WTC11 (cell line): ENCODE measurements at regions not wholly inside any gene's neighbourhood (a gene's known extent, or its start where the extent isn't known, plus 50 kb on each side); places are given as distances from the start of the nearest gene placed in this dataset.

ENCODE experiments used
- ATAC-seq: fragments of 200-7000 bp; cut with Tn5 transposase; 2 replicates; pipeline ENCODE4 v1.10.0; 2021; ENCODE audit warnings: mild to moderate bottlenecking, moderate library complexity
- CTCF ChIA-PET: fragments of 300-600 bp; sonication (Branson Sonifier 250); formaldehyde crosslinking; loops from one replicate; lab custom pipeline; 2021; ENCODE audit warnings: antibody characterized with exemption; lab: Charles Lee
- POLR2A ChIA-PET: fragments of 350-600 bp; sonication (Branson Sonifier 250); formaldehyde crosslinking; loops from one replicate; lab custom pipeline; 2021; ENCODE audit warnings: antibody characterized with exemption; lab: Charles Lee
- DNase-seq: peaks from one replicate; pipeline ENCODE4 v3.0.0; 2021; ENCODE audit warnings: low spot score
- H3K27ac Mint-ChIP-seq: 2 replicates; pipeline ENCODE4 v1.8.0; 2021; ENCODE audit warnings: mixed read lengths
- H3K27me3 Mint-ChIP-seq: 2 replicates; pipeline ENCODE4 v1.8.0; 2021; ENCODE audit warnings: low read depth, mild to moderate bottlenecking, moderate library complexity, mixed read lengths
- H3K36me3 Mint-ChIP-seq: 2 replicates; pipeline ENCODE4 v1.8.0; 2021; ENCODE audit warnings: mixed read lengths
- H3K4me1 Mint-ChIP-seq: 2 replicates; pipeline ENCODE4 v1.8.0; 2022; ENCODE audit warnings: mixed read lengths
- H3K4me3 Mint-ChIP-seq: 2 replicates; pipeline ENCODE4 v1.8.0; 2021; ENCODE audit warnings: mild to moderate bottlenecking, moderate library complexity, mixed read lengths
- H3K9me3 Mint-ChIP-seq: 2 replicates; pipeline ENCODE4 v1.8.0; 2021; ENCODE audit warnings: mixed read lengths
- FOXJ3 ChIP-seq: sonication (generic); formaldehyde crosslinking; IDR thresholded peaks from 2 replicates; pipeline ENCODE4 v1.9.0; 2021; ENCODE audit warnings: missing genetic modification reagents, mild to moderate bottlenecking, borderline replicate concordance
- MYBL2 ChIP-seq: sonication (generic); formaldehyde crosslinking; IDR thresholded peaks from 2 replicates; pipeline ENCODE4 v1.8.1; 2023; ENCODE audit warnings: mild to moderate bottlenecking, moderate library complexity, missing genetic modification reagents
- RORB ChIP-seq: fragments of 250-450 bp; sonication (Bioruptor Pico); IDR thresholded peaks from 2 replicates; pipeline ENCODE4 v1.9.0; 2021; ENCODE audit warnings: mild to moderate bottlenecking
- ZBTB21 ChIP-seq: sonication (generic); formaldehyde crosslinking; IDR thresholded peaks from 2 replicates; pipeline ENCODE4 v1.8.1; 2023; ENCODE audit warnings: mild to moderate bottlenecking, missing genetic modification reagents, borderline replicate concordance
- ZNF396 ChIP-seq: fragments of 250-450 bp; sonication (Bioruptor Pico); IDR thresholded peaks from 2 replicates; pipeline ENCODE4 v1.8.0; 2021; ENCODE audit warnings: mild to moderate bottlenecking, moderate library complexity, borderline replicate concordance
- TF ChIP-seq, protein P1 (sequence below): sonication (generic); formaldehyde crosslinking; IDR thresholded peaks from 2 replicates; pipeline ENCODE4 v1.8.0; 2022; ENCODE audit warnings: missing genetic modification reagents
- TF ChIP-seq, protein P2 (sequence below): sonication (generic); formaldehyde crosslinking; IDR thresholded peaks from 2 replicates; pipeline ENCODE4 v1.8.0; 2023; ENCODE audit warnings: mild to moderate bottlenecking, missing genetic modification reagents
- TF ChIP-seq, protein P3 (sequence below): sonication (generic); formaldehyde crosslinking; IDR thresholded peaks from 2 replicates; pipeline ENCODE4 v1.8.1; 2023; ENCODE audit warnings: mild to moderate bottlenecking, missing genetic modification reagents, moderate library complexity
- TF ChIP-seq, protein P4 (sequence below): fragments of 200-600 bp; IDR thresholded peaks from 2 replicates; pipeline ENCODE4 v1.8.0; 2022; ENCODE audit warnings: antibody characterized with exemption
- TF ChIP-seq, protein P5 (sequence below): sonication (generic); formaldehyde crosslinking; conservative IDR thresholded peaks from 2 replicates; pipeline ENCODE4 v1.8.1; 2022; ENCODE audit warnings: mild to moderate bottlenecking, missing genetic modification reagents
- TF ChIP-seq, protein P6 (sequence below): sonication (generic); formaldehyde crosslinking; IDR thresholded peaks from 2 replicates; pipeline ENCODE4 v1.8.1; 2022; ENCODE audit warnings: mild to moderate bottlenecking, moderate library complexity, missing genetic modification reagents
- TF ChIP-seq, protein P7 (sequence below): sonication (generic); formaldehyde crosslinking; IDR thresholded peaks from 2 replicates; pipeline ENCODE4 v1.8.1; 2023; ENCODE audit warnings: mild to moderate bottlenecking, missing genetic modification reagents, borderline replicate concordance
- TF ChIP-seq, protein P8 (sequence below): sonication (generic); formaldehyde crosslinking; IDR thresholded peaks from 2 replicates; pipeline ENCODE4 v1.8.0; 2022; ENCODE audit warnings: mild to moderate bottlenecking, missing genetic modification reagents
- TF ChIP-seq, protein P9 (sequence below): fragments of 250-450 bp; sonication (Bioruptor Pico); IDR thresholded peaks from 2 replicates; pipeline ENCODE4 v1.9.0; 2021; ENCODE audit warnings: mild to moderate bottlenecking

DNA sequence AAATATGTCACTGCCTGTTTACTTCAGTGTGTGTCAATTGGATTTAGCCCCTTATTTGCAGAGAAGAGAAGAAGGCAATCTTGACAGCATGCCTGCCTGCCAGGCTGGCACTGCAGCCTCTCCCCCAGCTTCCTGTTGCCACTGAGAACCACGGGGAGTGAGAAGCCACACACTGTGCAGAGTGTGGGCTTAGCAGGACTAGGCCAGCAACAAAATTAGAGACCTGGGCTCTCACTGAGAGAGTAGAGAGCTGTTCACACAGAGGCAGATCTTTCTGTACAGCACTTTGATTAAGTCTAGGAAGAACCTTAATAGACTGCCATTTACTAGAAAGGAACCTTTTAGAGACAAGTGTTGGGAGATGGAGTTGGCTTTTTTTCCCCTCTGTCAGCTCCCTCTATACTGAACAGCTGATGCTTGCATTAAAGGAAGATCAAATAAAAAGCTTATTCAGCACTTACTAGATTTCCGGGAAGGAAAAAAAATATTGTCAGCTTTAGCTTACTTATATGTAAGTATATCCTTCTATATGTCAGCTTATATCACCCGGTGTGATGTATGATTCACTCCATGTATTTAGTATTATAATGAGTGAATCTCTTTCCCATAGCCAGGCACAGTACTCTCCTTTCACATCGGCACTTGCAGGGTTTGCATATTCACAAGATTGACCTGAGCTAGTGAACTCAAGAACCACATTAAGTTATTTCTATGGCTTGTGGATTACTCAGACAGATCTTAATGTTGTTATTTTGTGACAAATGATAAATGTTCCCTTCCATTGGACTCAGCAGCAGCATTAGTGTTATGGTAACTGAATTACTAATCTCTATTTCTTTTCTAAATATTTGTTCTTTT, 851.0 kb upstream of the EPHA7 start:
- Mint-ChIP-seq H3K36me3 (no peaks in the 10 kb centered on the region), H3K4me3 (no peak overlapping the region), H3K27ac (no peak overlapping the region), H3K27me3 (no peaks in the 10 kb centered on the region), H3K9me3 (peaks cover 9% of the 10 kb centered on the region), H3K4me1 (peaks cover 13% of the 10 kb centered on the region)
- TF ChIP-seq, protein P1, sequence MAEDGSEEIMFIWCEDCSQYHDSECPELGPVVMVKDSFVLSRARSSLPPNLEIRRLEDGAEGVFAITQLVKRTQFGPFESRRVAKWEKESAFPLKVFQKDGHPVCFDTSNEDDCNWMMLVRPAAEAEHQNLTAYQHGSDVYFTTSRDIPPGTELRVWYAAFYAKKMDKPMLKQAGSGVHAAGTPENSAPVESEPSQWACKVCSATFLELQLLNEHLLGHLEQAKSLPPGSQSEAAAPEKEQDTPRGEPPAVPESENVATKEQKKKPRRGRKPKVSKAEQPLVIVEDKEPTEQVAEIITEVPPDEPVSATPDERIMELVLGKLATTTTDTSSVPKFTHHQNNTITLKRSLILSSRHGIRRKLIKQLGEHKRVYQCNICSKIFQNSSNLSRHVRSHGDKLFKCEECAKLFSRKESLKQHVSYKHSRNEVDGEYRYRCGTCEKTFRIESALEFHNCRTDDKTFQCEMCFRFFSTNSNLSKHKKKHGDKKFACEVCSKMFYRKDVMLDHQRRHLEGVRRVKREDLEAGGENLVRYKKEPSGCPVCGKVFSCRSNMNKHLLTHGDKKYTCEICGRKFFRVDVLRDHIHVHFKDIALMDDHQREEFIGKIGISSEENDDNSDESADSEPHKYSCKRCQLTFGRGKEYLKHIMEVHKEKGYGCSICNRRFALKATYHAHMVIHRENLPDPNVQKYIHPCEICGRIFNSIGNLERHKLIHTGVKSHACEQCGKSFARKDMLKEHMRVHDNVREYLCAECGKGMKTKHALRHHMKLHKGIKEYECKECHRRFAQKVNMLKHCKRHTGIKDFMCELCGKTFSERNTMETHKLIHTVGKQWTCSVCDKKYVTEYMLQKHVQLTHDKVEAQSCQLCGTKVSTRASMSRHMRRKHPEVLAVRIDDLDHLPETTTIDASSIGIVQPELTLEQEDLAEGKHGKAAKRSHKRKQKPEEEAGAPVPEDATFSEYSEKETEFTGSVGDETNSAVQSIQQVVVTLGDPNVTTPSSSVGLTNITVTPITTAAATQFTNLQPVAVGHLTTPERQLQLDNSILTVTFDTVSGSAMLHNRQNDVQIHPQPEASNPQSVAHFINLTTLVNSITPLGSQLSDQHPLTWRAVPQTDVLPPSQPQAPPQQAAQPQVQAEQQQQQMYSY (CRISPR knock-in tag) = no peak
- TF ChIP-seq FOXJ3 (no peak), ZNF396 (CRISPR knock-in tag) (no peak)
- TF ChIP-seq, protein P2, sequence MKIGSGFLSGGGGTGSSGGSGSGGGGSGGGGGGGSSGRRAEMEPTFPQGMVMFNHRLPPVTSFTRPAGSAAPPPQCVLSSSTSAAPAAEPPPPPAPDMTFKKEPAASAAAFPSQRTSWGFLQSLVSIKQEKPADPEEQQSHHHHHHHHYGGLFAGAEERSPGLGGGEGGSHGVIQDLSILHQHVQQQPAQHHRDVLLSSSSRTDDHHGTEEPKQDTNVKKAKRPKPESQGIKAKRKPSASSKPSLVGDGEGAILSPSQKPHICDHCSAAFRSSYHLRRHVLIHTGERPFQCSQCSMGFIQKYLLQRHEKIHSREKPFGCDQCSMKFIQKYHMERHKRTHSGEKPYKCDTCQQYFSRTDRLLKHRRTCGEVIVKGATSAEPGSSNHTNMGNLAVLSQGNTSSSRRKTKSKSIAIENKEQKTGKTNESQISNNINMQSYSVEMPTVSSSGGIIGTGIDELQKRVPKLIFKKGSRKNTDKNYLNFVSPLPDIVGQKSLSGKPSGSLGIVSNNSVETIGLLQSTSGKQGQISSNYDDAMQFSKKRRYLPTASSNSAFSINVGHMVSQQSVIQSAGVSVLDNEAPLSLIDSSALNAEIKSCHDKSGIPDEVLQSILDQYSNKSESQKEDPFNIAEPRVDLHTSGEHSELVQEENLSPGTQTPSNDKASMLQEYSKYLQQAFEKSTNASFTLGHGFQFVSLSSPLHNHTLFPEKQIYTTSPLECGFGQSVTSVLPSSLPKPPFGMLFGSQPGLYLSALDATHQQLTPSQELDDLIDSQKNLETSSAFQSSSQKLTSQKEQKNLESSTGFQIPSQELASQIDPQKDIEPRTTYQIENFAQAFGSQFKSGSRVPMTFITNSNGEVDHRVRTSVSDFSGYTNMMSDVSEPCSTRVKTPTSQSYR = no peak
- TF ChIP-seq, protein P3, sequence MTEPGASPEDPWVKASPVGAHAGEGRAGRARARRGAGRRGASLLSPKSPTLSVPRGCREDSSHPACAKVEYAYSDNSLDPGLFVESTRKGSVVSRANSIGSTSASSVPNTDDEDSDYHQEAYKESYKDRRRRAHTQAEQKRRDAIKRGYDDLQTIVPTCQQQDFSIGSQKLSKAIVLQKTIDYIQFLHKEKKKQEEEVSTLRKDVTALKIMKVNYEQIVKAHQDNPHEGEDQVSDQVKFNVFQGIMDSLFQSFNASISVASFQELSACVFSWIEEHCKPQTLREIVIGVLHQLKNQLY = no peak
- TF ChIP-seq, protein P4, sequence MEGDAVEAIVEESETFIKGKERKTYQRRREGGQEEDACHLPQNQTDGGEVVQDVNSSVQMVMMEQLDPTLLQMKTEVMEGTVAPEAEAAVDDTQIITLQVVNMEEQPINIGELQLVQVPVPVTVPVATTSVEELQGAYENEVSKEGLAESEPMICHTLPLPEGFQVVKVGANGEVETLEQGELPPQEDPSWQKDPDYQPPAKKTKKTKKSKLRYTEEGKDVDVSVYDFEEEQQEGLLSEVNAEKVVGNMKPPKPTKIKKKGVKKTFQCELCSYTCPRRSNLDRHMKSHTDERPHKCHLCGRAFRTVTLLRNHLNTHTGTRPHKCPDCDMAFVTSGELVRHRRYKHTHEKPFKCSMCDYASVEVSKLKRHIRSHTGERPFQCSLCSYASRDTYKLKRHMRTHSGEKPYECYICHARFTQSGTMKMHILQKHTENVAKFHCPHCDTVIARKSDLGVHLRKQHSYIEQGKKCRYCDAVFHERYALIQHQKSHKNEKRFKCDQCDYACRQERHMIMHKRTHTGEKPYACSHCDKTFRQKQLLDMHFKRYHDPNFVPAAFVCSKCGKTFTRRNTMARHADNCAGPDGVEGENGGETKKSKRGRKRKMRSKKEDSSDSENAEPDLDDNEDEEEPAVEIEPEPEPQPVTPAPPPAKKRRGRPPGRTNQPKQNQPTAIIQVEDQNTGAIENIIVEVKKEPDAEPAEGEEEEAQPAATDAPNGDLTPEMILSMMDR = no peak
- ChIA-PET CTCF (interaction anchor here (1.1 kb wide), 1 partner anchor 846 kb away, joined by 3 read pairs; no protein-coding TSS in a partner anchor), POLR2A (no interaction called here)
- ATAC-seq (peak; percentile 87), DNase-seq (peak; percentile 14)

DNA sequence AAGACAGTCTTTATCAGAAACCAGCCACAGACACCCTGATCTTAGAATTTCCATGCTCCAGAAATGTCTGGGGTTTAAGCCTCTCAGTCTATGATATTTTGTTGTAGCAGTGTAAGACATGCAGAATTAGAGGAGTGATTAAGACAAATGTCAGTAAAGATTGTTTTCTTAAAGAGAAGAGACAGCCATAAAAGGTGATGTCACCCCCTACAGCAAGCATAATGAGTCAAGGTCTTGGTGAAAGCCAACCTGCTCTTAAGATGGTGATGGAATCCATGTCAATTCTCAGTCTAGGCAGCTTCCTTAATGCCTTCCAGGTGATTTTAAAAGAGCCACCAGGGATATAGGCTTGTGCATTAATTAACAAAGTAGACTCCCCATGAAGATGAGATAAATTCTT, 849.9 kb upstream of the EPHA7 start:
- H3K27me3 Mint-ChIP-seq = no peaks in the 10 kb centered on the region
- ChIA-PET POLR2A (no interaction called here), CTCF (no interaction called here)
- DNase-seq (no peak), ATAC-seq (peak; percentile 49; the same call in 1 of the 2 replicates)
- TF ChIP-seq ZNF396 (CRISPR knock-in tag) (no peak), ZBTB21 (CRISPR knock-in tag) (no peak), MYBL2 (CRISPR knock-in tag) (no peak), RORB (CRISPR knock-in tag) (no peak)
- TF ChIP-seq, protein P5, sequence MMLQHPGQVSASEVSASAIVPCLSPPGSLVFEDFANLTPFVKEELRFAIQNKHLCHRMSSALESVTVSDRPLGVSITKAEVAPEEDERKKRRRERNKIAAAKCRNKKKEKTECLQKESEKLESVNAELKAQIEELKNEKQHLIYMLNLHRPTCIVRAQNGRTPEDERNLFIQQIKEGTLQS (CRISPR knock-in tag) = no peak
- TF ChIP-seq, protein P6, sequence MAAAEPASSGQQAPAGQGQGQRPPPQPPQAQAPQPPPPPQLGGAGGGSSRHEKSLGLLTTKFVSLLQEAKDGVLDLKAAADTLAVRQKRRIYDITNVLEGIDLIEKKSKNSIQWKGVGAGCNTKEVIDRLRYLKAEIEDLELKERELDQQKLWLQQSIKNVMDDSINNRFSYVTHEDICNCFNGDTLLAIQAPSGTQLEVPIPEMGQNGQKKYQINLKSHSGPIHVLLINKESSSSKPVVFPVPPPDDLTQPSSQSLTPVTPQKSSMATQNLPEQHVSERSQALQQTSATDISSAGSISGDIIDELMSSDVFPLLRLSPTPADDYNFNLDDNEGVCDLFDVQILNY (CRISPR knock-in tag) = no peak
- TF ChIP-seq, protein P7, sequence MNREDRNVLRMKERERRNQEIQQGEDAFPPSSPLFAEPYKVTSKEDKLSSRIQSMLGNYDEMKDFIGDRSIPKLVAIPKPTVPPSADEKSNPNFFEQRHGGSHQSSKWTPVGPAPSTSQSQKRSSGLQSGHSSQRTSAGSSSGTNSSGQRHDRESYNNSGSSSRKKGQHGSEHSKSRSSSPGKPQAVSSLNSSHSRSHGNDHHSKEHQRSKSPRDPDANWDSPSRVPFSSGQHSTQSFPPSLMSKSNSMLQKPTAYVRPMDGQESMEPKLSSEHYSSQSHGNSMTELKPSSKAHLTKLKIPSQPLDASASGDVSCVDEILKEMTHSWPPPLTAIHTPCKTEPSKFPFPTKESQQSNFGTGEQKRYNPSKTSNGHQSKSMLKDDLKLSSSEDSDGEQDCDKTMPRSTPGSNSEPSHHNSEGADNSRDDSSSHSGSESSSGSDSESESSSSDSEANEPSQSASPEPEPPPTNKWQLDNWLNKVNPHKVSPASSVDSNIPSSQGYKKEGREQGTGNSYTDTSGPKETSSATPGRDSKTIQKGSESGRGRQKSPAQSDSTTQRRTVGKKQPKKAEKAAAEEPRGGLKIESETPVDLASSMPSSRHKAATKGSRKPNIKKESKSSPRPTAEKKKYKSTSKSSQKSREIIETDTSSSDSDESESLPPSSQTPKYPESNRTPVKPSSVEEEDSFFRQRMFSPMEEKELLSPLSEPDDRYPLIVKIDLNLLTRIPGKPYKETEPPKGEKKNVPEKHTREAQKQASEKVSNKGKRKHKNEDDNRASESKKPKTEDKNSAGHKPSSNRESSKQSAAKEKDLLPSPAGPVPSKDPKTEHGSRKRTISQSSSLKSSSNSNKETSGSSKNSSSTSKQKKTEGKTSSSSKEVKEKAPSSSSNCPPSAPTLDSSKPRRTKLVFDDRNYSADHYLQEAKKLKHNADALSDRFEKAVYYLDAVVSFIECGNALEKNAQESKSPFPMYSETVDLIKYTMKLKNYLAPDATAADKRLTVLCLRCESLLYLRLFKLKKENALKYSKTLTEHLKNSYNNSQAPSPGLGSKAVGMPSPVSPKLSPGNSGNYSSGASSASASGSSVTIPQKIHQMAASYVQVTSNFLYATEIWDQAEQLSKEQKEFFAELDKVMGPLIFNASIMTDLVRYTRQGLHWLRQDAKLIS (CRISPR knock-in tag) = no peak
- TF ChIP-seq, protein P8, sequence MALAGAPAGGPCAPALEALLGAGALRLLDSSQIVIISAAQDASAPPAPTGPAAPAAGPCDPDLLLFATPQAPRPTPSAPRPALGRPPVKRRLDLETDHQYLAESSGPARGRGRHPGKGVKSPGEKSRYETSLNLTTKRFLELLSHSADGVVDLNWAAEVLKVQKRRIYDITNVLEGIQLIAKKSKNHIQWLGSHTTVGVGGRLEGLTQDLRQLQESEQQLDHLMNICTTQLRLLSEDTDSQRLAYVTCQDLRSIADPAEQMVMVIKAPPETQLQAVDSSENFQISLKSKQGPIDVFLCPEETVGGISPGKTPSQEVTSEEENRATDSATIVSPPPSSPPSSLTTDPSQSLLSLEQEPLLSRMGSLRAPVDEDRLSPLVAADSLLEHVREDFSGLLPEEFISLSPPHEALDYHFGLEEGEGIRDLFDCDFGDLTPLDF = no peak
- TF ChIP-seq, protein P9, sequence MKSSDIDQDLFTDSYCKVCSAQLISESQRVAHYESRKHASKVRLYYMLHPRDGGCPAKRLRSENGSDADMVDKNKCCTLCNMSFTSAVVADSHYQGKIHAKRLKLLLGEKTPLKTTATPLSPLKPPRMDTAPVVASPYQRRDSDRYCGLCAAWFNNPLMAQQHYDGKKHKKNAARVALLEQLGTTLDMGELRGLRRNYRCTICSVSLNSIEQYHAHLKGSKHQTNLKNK = no peak
- no peak overlapping the region for H3K4me3 Mint-ChIP-seq
- peaks cover 20% of the 10 kb centered on the region for H3K9me3 Mint-ChIP-seq
- H3K4me1 Mint-ChIP-seq = peaks cover 13% of the 10 kb centered on the region
- peaks cover 6% of the 10 kb centered on the region for H3K36me3 Mint-ChIP-seq
- no peak overlapping the region for H3K27ac Mint-ChIP-seq
